Endothelial cell of umbilical vein (primary cell): ENCODE measurements at regions not wholly inside any gene's neighbourhood (a gene's known extent, or its start where the extent isn't known, plus 50 kb on each side); places are given as distances from the start of the nearest gene placed in this dataset.

Experiments
- BruUV-seq: library from RNA; stranded (reverse); fragments of 400-500 nt; replicated peaks from 2 replicates; lab custom pipeline; 2021; lab: Mats Ljungman, UMichigan
- CTCF ChIA-PET: fragments of 300-600, 350-600 bp; sonication (Branson Sonifier 250); formaldehyde crosslinking; loops from one replicate; lab custom pipeline; 2021; ENCODE audit warnings: antibody characterized with exemption, inconsistent platforms; lab: Charles Lee
- POLR2A ChIA-PET: fragments of 300-600, 350-600 bp; sonication (Branson Sonifier 250); formaldehyde crosslinking; loops from one replicate; lab custom pipeline; 2021; ENCODE audit warnings: antibody characterized with exemption, inconsistent platforms; lab: Charles Lee
- DNase-seq: peaks from one replicate; pipeline ENCODE4 v3.0.0-alpha.2; 2011; ENCODE audit warnings: low read depth, low spot score
- FAIRE-seq: peaks from 2 replicates; lab custom pipeline; 2011; peaks lifted over from hg19 to GRCh38; lab: Jason Lieb, UNC
- H2AFZ ChIP-seq: 2 replicates; pipeline ENCODE4 v1.6.0; 2012; ENCODE audit warnings: low read depth, low read length, control low read depth, inconsistent platforms
- H3K27ac ChIP-seq: 2 replicates; pipeline ENCODE4 v1.5.1; 2011; ENCODE audit warnings: low read depth, mild to moderate bottlenecking, control low read depth, low read length, moderate library complexity; ENCODE audit not compliant: insufficient read depth
- H3K27me3 ChIP-seq, 2 experiments: 2 replicates each; pipeline versions ENCODE4 v1.6.0 to v1.6.1; 2011; ENCODE audit warnings: low read length in 2 of 2, mixed read lengths in 1 of 2; ENCODE audit not compliant: control insufficient read depth in 2 of 2, insufficient read depth in 2 of 2
- H3K36me3 ChIP-seq, 2 experiments: 2 replicates in 1 of 2; 3 replicates in 1 of 2; pipeline ENCODE4 v1.5.1; 2011; ENCODE audit warnings: low read length in 2 of 2, mild to moderate bottlenecking in 1 of 2, moderate library complexity in 1 of 2; ENCODE audit not compliant: control insufficient read depth in 2 of 2, insufficient read depth in 2 of 2; ENCODE audit errors: extremely low read depth in 1 of 2
- H3K4me1 ChIP-seq: 3 replicates; pipeline ENCODE4 v1.5.1; 2011; ENCODE audit warnings: mild to moderate bottlenecking, low read length; ENCODE audit not compliant: control insufficient read depth, insufficient read depth; ENCODE audit errors: extremely low read depth
- H3K4me2 ChIP-seq: 2 replicates; pipeline ENCODE4 v1.6.1; 2011; ENCODE audit warnings: low read length, control low read depth, mixed read lengths; ENCODE audit not compliant: insufficient read depth
- H3K4me3 ChIP-seq, 3 experiments: fragments of 200-600 bp in 1 of 3; sonication (generic), shearing (Covaris generic) in 1 of 3; replicated peaks in 1 of 3; 2 replicates each; pipeline ENCODE4 v1.5.1; 2011 to 2016; ENCODE audit warnings: control low read depth in 3 of 3, low read length in 3 of 3, mild to moderate bottlenecking in 2 of 3, inconsistent platforms in 1 of 3, low read depth in 1 of 3, moderate library complexity in 1 of 3; ENCODE audit not compliant: insufficient read depth in 1 of 3
- H3K79me2 ChIP-seq: 2 replicates; pipeline ENCODE4 v1.6.0; 2012; ENCODE audit warnings: low read length, inconsistent platforms; ENCODE audit not compliant: control insufficient read depth, insufficient read depth
- H3K9ac ChIP-seq: replicated peaks from 2 replicates; pipeline ENCODE3; 2011; ENCODE audit warnings: low read length, control low read depth; ENCODE audit not compliant: insufficient read depth; ENCODE audit errors: extremely low read depth
- H3K9me1 ChIP-seq: replicated peaks from 3 replicates; pipeline ENCODE4 v1.6.0; 2011; ENCODE audit warnings: mild to moderate bottlenecking, low read length; ENCODE audit not compliant: control insufficient read depth, insufficient read depth; ENCODE audit errors: extremely low read depth
- H3K9me3 ChIP-seq: replicated peaks from 2 replicates; pipeline ENCODE4 v1.5.1; 2012; ENCODE audit warnings: low read length, inconsistent platforms; ENCODE audit not compliant: control insufficient read depth, insufficient read depth
- H4K20me1 ChIP-seq: replicated peaks from 2 replicates; pipeline ENCODE3; 2011; ENCODE audit warnings: mild to moderate bottlenecking, low read length; ENCODE audit not compliant: control insufficient read depth, insufficient read depth; ENCODE audit errors: extremely low read depth
- EZH2 ChIP-seq: IDR thresholded peaks from 2 replicates; pipeline ENCODE4 v1.6.1; 2012; ENCODE audit warnings: borderline replicate concordance, low read depth, mild to moderate bottlenecking, moderate library complexity, low read length, inconsistent platforms; ENCODE audit not compliant: severe bottlenecking
- FOS ChIP-seq: IDR thresholded peaks from 2 replicates; pipeline ENCODE4 v1.6.1; 2011; ENCODE audit warnings: mild to moderate bottlenecking, low read length, moderate library complexity, borderline replicate concordance; ENCODE audit not compliant: insufficient read depth
- GATA2 ChIP-seq: IDR thresholded peaks from 2 replicates; pipeline ENCODE4 v1.7.0; 2011; ENCODE audit warnings: low read depth, mild to moderate bottlenecking, moderate library complexity, mixed read lengths, low read length; ENCODE audit not compliant: insufficient read length, insufficient read depth
- JUN ChIP-seq: IDR thresholded peaks from 2 replicates; pipeline ENCODE4 v1.6.1; 2011; ENCODE audit warnings: borderline replicate concordance, low read depth; ENCODE audit not compliant: insufficient read length, insufficient read depth
- MYC ChIP-seq: IDR thresholded peaks from one replicate; pipeline ENCODE4 v1.6.1; 2011; ENCODE audit warnings: mild to moderate bottlenecking, low read depth, low read length
- POLR2A ChIP-seq: IDR thresholded peaks from 2 replicates; pipeline ENCODE4 v1.6.1; 2012; ENCODE audit warnings: low read depth, mild to moderate bottlenecking, control low read depth, low read length
- POLR2AphosphoS5 ChIP-seq: IDR thresholded peaks from 2 replicates; pipeline ENCODE4 v1.6.1; 2012; ENCODE audit warnings: low read depth, mild to moderate bottlenecking, control low read depth, low read length, moderate library complexity; ENCODE audit not compliant: insufficient read depth
- dilution Hi-C: fragments of 300-500 bp; cut with MboI; formaldehyde crosslinking; loops from one replicate; pipeline ENCODE4 v1.15.0; 2019; ENCODE audit warnings: low sequenced_read_pairs; ENCODE audit not compliant: extremely low pct_ligation_motif_present
- intact Hi-C: fragments of 100-400 bp; cut with micrococcal nuclease; formaldehyde crosslinking; loops from one replicate; pipeline ENCODE4 v1.10.0; 2022
- TF ChIP-seq, protein P1 (sequence below): IDR thresholded peaks from 2 replicates; pipeline ENCODE4 v1.6.1; 2011; ENCODE audit not compliant: insufficient read depth, insufficient read length
- TF ChIP-seq, protein P2 (sequence below), 2 donors: IDR thresholded peaks; 1 replicate in 1 of 2; 2 replicates in 1 of 2; pipeline ENCODE4 v1.5.1; 2011; ENCODE audit warnings: low read length in 2 of 2, mild to moderate bottlenecking in 2 of 2, moderate library complexity in 2 of 2, control low read depth in 1 of 2, inconsistent platforms in 1 of 2, low read depth in 1 of 2; ENCODE audit not compliant: insufficient read depth in 1 of 2; ENCODE audit errors: extremely low read depth in 1 of 2

DNA sequence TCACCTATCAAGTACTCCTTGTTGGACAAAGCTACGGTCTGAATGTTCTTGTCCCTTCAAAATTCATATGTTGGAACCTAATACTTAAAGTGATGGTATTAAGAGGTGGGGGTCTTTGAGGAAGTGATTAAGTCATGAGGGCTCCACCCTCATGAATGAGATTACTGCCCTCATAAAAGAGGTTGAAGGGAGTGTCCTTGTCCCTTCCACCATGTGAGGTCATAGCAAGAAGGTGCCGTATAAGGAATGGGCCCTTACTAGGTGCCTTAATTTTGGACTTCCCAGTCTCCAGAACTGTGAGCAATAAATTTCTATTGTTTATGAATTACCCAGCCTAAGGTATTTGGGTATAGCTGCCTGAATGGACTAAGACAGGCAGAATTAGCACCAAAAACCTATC, 191.1 kb upstream of the NUDT4 start:
- Histone ChIP-seq H3K27me3 (no peaks in the 10 kb centered on the region), H3K9me3 (no peaks in the 10 kb centered on the region), H3K9me1 (no peaks in the 10 kb centered on the region), H3K27ac (no peak overlapping the region), H3K4me1 (no peaks in the 10 kb centered on the region), H3K4me2 (no peak overlapping the region), H4K20me1 (no peaks in the 10 kb centered on the region), H3K9ac (no peak overlapping the region), H3K79me2 (no peaks in the 10 kb centered on the region), H3K4me3 (no peak overlapping the region), H2AFZ (no peak overlapping the region), H3K36me3 (no peaks in the 10 kb centered on the region)
- TF ChIP-seq POLR2AphosphoS5 (no peak), EZH2 (no peak), POLR2A (no peak), MYC (no peak), FOS (no peak), GATA2 (no peak), JUN (no peak)
- TF ChIP-seq, protein P1, sequence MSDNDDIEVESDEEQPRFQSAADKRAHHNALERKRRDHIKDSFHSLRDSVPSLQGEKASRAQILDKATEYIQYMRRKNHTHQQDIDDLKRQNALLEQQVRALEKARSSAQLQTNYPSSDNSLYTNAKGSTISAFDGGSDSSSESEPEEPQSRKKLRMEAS, result no peak
- TF ChIP-seq, protein P2, sequence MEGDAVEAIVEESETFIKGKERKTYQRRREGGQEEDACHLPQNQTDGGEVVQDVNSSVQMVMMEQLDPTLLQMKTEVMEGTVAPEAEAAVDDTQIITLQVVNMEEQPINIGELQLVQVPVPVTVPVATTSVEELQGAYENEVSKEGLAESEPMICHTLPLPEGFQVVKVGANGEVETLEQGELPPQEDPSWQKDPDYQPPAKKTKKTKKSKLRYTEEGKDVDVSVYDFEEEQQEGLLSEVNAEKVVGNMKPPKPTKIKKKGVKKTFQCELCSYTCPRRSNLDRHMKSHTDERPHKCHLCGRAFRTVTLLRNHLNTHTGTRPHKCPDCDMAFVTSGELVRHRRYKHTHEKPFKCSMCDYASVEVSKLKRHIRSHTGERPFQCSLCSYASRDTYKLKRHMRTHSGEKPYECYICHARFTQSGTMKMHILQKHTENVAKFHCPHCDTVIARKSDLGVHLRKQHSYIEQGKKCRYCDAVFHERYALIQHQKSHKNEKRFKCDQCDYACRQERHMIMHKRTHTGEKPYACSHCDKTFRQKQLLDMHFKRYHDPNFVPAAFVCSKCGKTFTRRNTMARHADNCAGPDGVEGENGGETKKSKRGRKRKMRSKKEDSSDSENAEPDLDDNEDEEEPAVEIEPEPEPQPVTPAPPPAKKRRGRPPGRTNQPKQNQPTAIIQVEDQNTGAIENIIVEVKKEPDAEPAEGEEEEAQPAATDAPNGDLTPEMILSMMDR (IDR thresholded peaks at IDR 0.05; ENCODE audit: extremely low read depth in 1 of 2, insufficient read depth in 1 of 2, low read depth in 1 of 2, low read length in 2 of 2), result no peak
- DNase-seq, result no peak
- no TSS peak for BruUV-seq
- CTCF ChIA-PET, result interaction anchor here (1.8 kb wide), 1 partner anchor 19 kb away, joined by 5 read pairs; no protein-coding TSS in a partner anchor
- intact Hi-C loops, result no loop called here
- FAIRE-seq, result no peak
- POLR2A ChIA-PET, result no interaction called here
- dilution Hi-C loops, result no loop called here
